ENCODE measurements at regions not wholly inside any gene's neighbourhood (a gene's known extent, or its start where the extent isn't known, plus 50 kb on each side); places are given as distances from the start of the nearest gene placed in this dataset.

GRCh38 chr4:170729236-170729635 lies 639.5 kb upstream of the AADAT start (continued):
- no peak for TF ChIP-seq CUX1 (CRISPR knock-in tag; IDR thresholded peaks at IDR 0.05)
- no peak for TF ChIP-seq ZNF518B (CRISPR knock-in tag; IDR thresholded peaks at IDR 0.05)
- TF ChIP-seq ILK (tag; IDR thresholded peaks at IDR 0.05; ENCODE audit: borderline replicate concordance, low read depth) = no peak
- TF ChIP-seq CXXC5 (CRISPR knock-in tag; IDR thresholded peaks at IDR 0.05) = no peak
- TF ChIP-seq HMG20A (CRISPR knock-in tag; conservative IDR thresholded peaks at IDR 0.05) = no peak
- no peak for TF ChIP-seq ZNF778 (CRISPR knock-in tag; IDR thresholded peaks at IDR 0.05)

Data from K562 (cell line).